Left colon (tissue), 2 donors: ENCODE measurements at regions not wholly inside any gene's neighbourhood (a gene's known extent, or its start where the extent isn't known, plus 50 kb on each side); places are given as distances from the start of the nearest gene placed in this dataset.
A peak's percentile ranks its signal among the peaks of the same experiment; 100 is the strongest.

ENCODE experiments used
- ATAC-seq: fragments of 200-7000 bp; cut with Tn5 transposase; one replicate; pipeline ENCODE4 v1.9.1; 2020; ENCODE audit warnings: mild to moderate bottlenecking, moderate library complexity
- DNase-seq, 2 donors: peaks; one replicate each; pipeline ENCODE4 v3.0.0-alpha.2; 2020
- intact Hi-C, 2 donors: fragments of 100-400 bp; cut with DNase I in 1 of 2; cut with micrococcal nuclease in 1 of 2; formaldehyde crosslinking; loops; one replicate each; pipeline versions ENCODE4 v1.11.2 to v1.14.0; 2022; cut with DNase I, micrococcal nuclease
- donor health status: DM: no; HTN: no; CAD: no.
- donor health status: DM: yes; HTN: yes; CAD: no.

DNA sequence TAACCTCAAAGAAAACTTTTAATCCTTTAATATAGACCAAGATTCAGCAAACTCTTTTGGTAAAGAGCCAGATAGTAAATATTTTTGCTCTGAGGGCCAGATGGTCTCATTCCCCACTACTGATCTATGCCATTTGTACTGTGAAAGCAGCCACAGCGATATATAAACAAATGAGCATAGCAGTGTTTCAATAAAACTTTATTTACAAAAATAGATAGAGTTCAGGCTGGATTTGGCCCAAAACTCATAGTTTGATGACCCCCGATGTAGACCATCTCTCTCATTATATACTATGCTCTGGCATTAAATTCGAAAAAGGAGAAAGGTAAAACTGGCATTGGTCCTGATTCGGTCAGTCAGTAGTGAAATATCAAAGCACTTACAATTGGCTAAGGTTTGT is 195.8 kb upstream of the NRIP1 start:
- intact Hi-C loops: no loop called here
- no peak for ATAC-seq
- no peak for DNase-seq

DNA sequence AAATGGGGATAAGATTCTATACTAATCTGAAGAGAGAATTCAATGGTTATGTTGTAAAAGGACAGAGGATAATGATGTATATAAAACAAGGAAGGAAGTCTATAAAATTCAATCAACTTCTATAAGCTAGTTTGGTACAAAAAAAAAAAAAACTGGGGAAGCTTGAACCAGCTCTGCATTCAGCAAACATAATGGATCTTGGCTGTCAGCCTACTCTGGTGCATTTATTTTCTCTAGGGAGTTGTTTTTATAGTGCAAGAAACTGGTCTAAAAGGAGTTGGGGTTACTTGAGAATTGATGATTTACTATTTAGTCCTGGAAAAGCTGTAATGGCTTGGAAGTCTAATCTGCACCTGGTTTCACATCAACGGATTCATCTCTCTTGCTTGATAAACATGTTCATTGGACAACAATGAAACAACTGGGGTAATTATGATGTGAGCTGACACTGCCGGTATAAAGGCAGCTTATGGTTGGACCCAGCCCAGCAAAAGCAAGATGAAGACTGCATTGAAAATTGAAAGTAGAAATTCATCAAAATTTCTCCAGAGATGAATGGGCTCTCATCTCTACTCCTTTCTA is 199.4 kb upstream of the NRIP1 start:
- ATAC-seq: peak; percentile 80
- DNase-seq: no peak
- intact Hi-C loops: no loop called here

DNA sequence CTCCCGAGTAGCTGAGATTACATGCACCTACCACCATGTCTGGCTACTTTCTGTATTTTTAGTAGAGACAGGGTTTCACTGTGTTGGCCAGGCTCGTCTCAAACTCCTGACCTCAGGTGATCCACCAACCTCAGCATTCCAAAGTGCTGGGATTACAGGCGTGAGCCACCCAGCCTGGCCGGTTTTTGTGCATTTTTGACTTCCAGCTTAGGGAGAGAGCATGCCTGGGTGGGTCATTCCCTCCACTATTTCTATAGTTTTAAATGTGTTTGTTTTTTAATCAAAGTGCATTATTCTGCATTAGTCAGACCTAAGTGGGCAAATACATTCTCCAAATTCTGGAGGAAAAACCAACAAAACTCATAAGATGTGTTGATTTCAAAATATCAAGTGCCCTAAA is 207.4 kb upstream of the NRIP1 start:
- DNase-seq: no peak
- ATAC-seq: no peak
- intact Hi-C loops: no loop called here

DNA sequence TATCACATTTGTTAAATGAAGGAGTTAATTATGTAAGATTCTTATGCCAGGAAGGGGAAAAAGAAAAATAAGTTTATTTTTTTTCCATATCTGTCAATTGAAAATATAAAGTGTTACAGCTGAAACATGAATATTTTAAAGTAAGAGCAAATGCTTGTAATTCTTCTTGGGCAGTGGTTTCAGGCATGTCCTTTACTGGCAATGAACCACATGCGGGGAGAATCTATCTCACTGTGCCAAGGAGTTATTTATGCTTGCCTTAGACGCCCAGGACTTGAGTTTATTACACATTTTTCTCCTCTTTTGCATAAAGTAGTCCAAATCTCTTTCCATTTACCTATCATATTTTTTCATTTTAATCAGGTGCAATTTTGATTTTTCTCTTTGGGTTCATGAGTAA is 207.8 kb upstream of the NRIP1 start:
- intact Hi-C loops: no loop called here
- DNase-seq: no peak
- ATAC-seq: no peak

DNA sequence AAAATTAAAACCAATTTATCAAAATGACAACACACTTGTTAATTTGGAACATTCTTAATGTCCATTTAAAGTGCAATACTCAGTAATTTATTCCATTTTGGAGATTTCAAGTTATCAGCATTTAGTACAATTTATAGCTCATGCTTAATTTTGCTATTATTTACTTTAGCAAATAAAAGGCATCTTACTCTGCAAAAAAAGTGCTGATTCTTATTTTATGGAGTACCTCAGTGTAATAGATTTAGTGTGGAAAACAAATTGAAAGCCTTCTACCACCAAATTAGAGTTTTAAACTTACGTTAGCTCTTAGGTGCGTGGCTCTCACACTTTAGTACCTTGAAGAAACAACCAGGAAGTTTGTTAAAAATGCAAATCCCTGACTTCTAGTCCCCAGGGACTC is 208.4 kb upstream of the NRIP1 start:
- DNase-seq (no peak), ATAC-seq (no peak)
- intact Hi-C loops: no loop called here

DNA sequence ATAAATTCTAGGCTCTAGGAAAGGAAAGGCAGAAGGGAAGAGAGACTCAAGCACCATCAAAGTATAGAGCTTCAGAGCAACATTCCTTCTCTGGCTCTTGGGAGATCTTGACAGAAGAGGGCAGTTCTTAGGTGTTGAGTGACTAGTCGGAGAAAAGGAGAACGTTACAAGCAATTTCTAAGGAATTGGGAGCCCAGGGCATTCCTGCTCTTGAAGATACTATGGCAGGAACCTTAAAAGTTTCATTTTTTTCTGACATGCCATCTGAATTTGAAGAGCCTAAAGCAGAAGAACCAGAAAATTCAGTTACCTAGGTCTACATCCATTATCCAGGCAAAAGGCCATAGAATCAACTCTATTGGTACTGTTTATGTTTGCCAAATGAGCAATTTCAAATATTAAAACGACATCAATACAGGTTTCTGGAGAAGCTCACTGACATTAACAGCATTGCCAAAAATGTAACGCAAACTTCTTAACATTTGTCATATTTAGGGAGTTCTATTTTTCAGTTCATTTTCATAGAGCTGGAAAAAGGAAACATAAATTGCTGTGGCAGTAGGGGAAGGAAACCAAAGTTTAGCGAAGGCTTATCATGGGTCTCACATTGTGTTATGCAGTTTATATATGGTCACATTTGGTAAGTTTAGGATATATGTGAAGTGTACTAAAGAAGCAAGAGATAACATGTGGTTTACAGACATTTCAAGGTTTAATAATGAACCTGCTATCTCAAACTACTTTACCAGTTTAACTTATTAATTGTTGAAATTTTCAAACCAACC is 210.1 kb upstream of the NRIP1 start:
- intact Hi-C loops: no loop called here
- DNase-seq (no peak), ATAC-seq (no peak)

DNA sequence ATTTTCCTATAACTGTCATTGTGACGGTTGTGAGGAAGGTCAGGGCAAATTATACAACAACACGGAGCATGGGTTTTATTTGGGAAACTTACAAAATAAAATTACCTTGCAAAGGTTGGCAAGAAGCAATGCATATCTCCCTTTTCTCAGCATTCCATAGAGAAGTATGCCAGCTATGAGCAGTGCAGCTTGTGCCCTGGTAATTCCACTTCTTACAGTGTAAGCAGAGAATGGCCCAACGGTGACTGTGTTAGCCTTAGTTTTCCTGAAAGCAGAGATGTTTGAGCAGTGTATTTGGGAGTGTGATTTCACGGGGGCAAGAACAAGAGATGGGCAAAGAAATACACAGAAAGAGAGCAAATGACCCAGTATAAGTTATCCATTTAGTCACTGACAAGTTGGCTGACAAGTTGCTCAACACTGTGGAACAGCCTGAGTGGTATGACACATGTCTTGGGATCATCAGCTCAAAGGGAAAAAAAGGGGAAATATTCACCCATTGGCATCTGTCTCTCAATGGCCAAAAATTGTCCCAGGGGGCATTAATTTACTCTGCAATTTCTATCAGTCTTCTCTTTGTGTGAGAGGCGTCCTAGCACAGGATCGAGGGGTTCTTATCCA is 210.9 kb upstream of the NRIP1 start:
- no peak for DNase-seq
- intact Hi-C loops: no loop called here
- no peak for ATAC-seq

DNA sequence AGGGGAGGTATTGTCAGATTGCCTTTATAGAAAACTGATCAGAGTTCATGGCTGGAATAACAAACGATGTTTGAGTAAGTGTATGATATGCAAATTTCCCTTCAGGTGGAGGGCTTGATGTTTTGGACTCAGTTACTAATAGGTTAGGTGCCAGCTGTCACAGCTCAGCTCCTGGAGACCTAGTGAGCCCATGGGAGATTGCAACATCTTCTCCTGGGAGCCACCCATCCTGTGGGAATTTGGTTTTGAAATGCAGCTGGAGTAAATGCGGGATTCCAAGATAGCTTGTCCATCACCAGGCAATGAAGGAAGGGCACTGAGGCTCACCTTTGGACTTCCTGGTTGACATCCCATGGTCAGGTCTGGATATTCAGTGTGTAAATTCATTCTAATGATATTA is 211.4 kb upstream of the NRIP1 start:
- ATAC-seq: no peak
- intact Hi-C loops: no loop called here
- no peak for DNase-seq

DNA sequence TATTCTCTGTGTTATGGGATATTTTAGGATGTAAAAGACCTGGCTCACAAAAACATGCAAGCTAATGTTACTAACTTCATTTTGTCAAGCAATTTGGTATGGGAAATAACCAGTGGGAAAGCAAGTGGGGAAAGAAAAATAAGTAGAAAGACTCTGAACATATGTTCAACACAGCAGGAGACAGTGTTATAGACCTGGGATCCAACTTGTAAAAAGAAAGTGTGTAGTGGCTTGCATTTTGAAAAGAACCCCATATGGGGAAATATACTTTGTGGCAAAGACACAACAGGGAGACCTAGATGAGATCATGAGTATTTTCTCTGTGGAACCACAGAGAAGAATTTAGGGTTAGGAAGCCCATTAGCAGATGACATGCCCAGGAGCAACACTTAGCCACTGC is 212.7 kb upstream of the NRIP1 start:
- ATAC-seq: no peak
- intact Hi-C loops: no loop called here
- no peak for DNase-seq

DNA sequence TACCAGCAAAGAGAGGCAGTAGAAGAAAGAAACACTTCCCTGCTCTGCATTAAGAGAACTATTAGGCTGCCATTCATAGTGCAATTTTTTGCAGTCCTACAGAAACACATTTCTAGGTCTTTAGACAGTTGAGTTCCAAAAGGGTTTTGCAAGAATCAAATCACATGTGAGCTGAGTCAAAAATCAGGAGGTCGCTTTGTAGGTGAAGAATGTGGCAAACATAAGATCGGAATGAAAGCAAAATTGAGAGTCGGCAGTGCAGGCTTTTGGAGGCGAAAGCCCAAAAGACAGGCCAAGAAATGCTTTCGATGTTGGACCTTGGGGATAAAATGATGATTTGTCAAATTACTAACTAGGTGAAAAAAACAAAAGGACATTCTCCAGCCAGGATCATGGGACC is 213.5 kb upstream of the NRIP1 start:
- intact Hi-C loops: no loop called here
- DNase-seq (no peak), ATAC-seq (no peak)

DNA sequence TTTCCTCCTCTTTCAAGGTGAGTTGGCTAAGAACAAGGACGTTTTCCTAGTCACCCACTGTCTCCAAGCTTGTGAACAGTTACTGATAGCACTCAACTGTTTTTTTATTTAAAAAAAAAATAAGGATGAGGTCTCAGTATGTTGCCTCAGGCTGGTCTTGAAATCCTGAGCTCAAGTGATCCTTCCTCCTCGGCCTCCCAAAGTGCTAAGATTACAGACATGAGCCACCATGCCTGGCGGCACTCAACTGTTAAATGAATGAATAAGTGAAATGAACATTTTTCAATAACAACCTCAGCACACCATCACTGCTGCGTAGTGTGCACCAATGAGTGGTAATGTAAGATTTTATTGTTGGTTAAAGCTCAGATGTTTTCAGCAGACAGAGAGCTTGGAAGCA is 214.1 kb upstream of the NRIP1 start:
- intact Hi-C loops: no loop called here
- ATAC-seq (no peak), DNase-seq (no peak)

DNA sequence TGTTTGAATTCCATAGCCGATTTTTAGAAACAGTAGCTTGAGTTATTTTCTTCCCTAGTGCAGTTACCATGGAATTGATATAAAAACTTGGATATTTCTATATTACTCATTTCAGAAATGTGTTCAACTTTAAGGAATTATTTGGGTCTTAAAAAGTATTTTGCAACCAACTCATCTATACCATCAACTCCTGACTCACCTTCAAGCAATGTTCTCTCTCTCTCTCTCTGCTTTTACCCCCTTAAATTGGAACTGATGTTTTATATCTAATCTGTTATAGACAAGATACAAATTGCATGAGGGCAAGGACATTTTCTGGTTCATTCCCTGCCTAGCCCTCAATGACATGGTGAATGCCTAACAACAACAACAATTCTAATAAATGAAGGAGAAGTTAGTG is 214.7 kb upstream of the NRIP1 start:
- ATAC-seq: no peak
- intact Hi-C loops: no loop called here
- DNase-seq: no peak

DNA sequence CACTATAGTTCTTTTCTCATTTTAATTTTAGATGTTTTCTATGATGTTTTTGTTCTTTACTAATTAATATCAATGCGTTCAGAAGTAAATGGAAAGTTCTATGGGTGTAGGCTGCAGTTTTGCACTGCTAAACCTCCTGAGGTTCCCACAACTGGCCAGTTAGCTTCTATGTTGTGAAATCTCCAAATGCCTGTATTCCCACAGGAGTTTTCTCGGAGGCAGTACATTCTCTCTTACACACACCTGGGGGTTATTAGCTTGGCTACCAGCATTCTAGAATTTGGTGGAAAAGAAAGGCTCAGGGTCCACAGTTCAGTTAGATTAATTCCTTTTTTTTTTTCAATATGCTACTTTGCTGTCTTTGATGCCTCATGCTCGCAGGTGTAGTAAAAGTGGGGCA is 216.9 kb upstream of the NRIP1 start:
- no peak for ATAC-seq
- intact Hi-C loops: no loop called here
- no peak for DNase-seq

DNA sequence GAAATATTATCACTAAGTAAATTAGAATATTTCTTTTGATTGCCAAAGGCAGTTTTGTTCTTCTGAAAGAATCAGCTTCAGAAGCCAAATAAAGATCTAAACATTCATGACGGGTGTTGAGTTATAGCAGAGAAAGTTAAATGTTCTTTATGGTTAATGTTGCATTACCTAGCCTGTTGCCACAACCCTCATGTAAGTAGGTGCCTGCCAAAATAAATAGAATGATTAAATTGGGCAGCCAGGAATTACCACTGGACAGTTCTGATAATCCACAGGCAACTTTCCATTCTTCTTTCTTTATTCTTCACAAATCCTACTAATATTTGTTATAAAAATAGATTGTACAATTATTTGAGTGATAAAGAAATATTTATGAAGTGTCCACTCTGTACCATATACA is 217.9 kb upstream of the NRIP1 start:
- ATAC-seq (no peak), DNase-seq (no peak)
- intact Hi-C loops: no loop called here

DNA sequence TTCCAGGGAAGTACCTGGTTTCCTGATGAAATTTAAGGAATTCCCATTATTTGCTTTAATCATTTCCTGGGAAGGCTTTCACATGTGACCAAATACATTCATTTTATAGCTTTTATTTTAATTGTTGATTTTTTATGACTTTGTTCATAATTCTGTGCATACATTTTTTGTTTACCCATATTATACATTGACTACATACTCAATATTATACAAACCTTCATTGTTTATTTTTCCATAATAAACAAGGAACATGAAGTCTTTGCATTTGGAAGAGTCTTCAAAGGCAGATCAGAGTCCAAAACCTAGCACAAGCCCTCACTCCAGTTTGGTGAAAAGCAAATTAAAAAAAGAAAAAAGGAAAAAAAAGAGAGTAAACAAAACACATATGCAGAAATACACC is 218.3 kb upstream of the NRIP1 start:
- DNase-seq (no peak), ATAC-seq (no peak)
- intact Hi-C loops: no loop called here

DNA sequence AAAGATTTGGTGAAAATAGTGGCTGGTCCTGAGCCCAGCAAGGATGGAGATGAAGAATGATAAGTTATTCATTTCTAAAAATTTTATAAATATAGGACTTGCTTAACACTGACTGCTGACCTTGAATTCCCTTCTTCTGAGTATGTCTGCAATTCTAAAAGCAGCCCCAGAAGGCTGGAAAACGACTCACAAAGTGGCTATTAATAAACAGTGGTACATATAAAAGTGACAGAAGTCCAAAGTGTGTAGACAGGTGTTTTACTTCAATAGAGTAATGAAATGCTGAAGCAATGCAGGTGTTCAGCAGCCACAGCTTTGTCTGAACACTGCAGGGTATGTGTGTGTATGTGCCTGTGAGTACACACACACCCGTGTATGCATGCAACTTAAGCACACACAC is 219.0 kb upstream of the NRIP1 start:
- DNase-seq (no peak), ATAC-seq (no peak)
- intact Hi-C loops: no loop called here

DNA sequence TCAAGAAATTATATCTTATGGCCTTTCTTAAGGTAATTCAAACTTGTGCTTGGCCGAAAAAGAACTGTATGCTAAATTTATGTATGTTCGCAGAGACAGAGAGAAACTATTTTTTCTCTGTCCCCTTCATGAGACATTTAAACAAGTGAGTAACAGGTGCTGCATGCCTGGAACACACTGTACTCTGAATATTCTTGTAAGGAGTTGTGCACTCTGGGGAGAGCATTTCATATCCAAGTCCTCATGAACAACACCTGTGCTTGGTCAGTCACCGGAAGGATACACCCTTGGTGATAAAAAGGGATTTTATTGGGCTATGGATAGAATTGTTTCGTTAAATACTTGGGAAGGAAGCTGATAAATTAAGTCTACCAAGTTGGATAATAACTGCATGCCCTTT is 220.8 kb upstream of the NRIP1 start:
- peak; percentile 26 for ATAC-seq
- intact Hi-C loops: no loop called here
- no peak for DNase-seq

DNA sequence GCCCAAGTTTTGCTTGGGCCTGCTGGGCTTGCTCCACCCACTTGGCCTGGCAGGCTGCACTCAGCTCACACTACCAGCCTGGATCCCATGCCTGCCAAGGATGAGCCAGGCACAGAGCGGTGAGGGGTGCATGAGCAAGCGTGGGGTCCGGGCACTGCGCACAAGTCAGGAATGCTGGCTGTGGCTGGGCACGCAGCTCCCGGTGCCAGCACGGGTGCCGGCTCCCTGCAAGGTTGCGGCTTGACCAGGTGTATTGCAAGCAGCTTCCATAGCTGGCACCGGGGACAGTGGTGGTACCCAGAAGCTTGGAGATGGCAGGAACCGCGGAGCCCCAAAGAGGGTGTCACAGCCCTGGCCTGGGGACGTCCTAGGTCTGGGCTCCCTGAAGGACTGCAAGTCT is 224.4 kb upstream of the NRIP1 start:
- no peak for DNase-seq
- intact Hi-C loops: no loop called here
- no peak for ATAC-seq

DNA sequence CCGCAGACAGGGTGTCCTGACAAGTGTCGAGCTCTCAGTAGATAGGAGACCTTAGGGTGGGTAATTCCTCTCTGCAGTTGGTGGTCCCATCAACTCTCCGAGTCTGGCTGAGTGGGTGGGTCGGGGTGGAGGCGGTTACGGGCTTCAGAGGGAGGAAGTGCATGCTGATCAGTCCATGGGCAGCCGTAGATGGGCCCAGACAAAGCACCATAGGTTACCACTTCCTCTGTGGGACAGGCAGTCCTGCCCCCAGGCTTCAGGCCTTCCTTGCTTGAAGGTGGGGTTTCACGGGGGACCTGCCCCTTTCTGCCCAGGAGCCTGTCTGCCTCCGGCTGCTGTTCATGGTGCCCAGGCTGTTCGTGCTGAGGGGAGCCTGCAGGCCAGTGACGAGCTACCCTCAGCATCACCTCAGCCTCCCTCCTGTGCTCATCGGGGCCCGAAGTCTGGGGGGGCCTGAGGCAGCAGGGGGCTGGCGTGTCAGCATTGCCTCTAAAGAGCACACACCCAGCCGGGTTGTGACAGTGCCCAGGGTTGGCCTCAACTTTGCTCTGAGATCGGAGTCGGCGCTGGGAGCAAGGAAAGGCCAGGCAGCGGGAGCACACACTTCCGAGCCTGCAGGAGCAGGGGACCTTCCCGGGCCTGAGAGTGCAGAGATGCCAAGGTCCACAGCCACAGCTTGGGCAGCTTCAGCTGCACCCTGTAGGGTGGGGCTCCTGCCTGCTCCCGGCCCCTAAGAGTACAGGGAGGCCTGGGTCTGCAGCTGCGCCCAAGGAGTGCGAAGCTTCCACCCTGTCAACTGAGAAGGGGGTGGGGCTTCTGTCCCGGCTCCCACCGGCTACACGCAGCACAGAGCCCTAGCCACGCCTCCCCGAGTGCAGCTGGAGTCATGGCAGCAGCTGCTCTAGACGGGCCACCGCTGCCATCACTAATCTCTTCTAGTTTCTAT is 225.4 kb upstream of the NRIP1 start:
- peak; percentile 84 for ATAC-seq
- intact Hi-C loops: no loop called here
- peak; percentile 86 to 90 for DNase-seq
